GM12875 (cell line): ENCODE measurements at regions not wholly inside any gene's neighbourhood (a gene's known extent, or its start where the extent isn't known, plus 50 kb on each side); places are given as distances from the start of the nearest gene placed in this dataset.

Source experiments
- H3K4me3 ChIP-seq: one replicate; pipeline ENCODE4 v1.5.1; 2011; ENCODE audit warnings: low read depth, low read length, control low read depth
- TF ChIP-seq, protein P1 (sequence below): IDR thresholded peaks from 2 replicates; pipeline ENCODE4 v1.5.1; 2011; ENCODE audit warnings: low read depth, mild to moderate bottlenecking, control low read depth, inconsistent platforms, low read length, moderate library complexity, borderline replicate concordance; ENCODE audit not compliant: insufficient read depth

DNA sequence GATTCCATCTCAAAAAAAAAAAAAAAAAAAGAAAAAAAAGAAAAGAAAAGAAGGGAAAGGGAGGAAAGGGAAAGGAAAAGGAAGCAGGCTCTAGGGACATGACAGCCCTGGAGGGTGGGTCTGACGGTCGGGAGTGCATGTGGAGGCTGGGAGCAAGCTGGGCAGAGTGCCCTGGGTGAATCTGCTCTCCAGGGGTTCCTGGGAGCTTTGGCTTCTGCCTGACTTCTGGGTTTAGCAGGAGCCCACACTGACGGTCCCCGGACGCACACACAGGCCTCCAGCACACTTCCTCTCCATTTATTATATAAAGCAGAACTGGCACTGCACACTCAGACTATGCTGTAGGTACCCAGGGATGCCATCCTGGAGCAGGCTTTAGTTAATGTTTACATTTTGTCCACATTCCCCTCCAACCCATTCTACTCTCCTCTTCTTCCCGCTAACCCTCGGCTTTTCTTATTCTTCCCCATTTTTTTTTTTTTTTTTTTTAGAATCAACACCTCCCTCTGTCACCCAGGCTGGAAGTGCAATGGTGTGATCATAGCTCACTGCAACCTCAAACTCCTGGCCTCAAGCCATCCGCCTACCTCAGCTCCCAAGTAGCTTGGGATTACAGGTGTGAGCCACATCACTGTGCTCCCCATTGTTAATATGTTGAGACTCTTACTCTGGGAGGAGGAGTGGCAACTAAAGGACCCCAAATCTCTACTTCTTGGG lies 151.1 kb upstream of the SLC1A4 start:
- TF ChIP-seq, protein P1, sequence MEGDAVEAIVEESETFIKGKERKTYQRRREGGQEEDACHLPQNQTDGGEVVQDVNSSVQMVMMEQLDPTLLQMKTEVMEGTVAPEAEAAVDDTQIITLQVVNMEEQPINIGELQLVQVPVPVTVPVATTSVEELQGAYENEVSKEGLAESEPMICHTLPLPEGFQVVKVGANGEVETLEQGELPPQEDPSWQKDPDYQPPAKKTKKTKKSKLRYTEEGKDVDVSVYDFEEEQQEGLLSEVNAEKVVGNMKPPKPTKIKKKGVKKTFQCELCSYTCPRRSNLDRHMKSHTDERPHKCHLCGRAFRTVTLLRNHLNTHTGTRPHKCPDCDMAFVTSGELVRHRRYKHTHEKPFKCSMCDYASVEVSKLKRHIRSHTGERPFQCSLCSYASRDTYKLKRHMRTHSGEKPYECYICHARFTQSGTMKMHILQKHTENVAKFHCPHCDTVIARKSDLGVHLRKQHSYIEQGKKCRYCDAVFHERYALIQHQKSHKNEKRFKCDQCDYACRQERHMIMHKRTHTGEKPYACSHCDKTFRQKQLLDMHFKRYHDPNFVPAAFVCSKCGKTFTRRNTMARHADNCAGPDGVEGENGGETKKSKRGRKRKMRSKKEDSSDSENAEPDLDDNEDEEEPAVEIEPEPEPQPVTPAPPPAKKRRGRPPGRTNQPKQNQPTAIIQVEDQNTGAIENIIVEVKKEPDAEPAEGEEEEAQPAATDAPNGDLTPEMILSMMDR: no peak
- H3K4me3 ChIP-seq: no peak overlapping the region

DNA sequence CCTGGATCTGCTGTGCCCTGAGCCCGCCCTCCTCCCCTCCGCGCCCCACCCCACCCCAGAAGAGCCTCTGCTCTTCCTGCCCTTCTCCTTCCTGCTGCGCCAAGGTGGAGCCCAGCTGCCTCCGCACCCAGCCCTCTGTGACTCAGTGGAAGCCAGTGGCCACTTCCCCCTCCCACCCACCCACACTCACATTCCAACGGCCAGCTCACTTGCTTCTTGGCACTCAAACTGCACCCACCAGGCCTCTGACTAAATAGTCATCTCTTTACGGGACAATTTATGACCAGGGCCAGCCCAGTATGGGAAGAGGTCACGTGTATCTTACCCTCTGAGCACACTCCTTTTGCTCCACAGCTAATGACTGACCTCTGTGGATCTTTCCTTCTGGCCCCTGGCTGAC lies 150.4 kb upstream of the SLC1A4 start:
- no peak overlapping the region for H3K4me3 ChIP-seq
- TF ChIP-seq, protein P1: no peak

DNA sequence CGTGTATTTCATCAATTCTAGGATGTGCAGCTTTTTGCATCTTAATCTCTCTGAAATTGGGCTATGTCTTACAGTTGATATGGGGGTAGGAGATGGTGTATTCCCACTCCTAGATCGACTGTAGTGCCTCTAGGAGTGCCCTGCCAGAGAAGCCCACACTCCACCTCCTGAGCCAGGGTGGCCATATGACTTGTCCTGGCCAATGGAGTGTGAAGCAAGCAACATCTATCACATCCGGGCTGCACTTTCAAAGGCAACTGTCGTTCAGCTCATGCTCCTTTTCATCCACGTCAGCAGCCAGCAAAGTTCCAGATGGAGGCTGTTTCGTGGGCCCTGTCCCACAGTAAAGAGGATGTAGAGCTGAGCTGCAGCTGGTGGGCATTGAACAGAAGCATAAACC lies 149.4 kb upstream of the SLC1A4 start:
- TF ChIP-seq, protein P1: no peak
- no peak overlapping the region for H3K4me3 ChIP-seq

DNA sequence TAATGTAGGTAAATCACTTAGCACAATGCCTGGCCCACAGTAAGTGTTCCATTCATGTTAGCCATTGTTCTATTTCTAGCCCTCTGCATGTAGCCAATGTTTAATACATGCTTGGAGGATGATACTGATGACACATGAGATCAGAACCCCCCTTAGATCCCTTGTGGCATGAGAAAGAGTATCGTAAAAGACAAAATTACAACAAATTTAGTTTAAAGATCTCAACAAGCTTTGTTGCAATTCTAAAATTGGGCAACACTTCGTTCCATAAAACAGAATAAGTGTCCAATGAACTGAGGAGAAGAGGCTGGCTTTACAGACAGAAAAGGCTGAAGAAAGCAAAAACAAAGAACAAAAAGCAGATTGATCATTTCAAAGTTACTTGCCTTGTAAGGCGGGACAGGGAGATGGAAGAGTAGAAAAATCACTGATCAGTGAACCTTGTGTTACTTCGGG lies 148.7 kb upstream of the SLC1A4 start:
- H3K4me3 ChIP-seq: no peak overlapping the region
- TF ChIP-seq, protein P1: no peak

DNA sequence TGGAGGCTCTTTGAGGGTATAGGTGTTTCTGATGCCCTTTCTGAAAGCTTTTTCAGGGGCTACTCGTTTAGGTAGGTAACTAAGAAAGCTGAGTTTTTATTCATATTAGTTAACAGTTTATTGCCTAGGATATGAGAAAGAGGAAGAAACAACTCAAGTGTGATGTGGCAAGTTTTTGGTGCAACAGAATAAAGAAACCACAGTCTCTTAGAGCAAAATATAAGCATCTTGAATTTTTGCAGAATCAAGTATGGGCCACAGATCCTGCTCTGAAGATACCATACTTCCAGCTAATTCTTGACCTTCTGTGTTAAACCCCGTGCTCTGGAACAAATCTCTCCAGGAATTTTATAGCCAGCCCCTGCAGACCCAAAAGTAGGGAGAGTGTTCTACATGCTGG lies 147.7 kb upstream of the SLC1A4 start:
- TF ChIP-seq, protein P1: no peak
- no peak overlapping the region for H3K4me3 ChIP-seq

DNA sequence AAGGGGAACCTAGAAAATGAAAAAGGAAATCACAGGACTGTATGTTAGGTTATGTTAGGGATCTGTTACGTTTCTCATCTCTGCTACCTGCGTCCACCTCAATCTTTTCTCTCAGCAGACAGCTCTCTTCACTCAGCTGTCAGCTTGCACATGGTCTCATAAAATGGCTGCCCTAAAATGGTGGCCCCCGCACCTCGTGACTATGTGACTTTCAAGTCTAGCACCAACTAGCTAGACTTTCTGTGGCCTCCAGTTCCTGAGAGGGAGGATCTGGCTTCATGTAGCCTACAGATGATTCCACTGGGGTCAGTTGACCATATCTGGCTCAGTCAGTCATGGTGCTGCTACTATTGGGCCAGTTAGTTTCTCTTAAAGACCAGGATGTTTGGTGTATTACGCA lies 147.2 kb upstream of the SLC1A4 start:
- no peak overlapping the region for H3K4me3 ChIP-seq
- TF ChIP-seq, protein P1: no peak

DNA sequence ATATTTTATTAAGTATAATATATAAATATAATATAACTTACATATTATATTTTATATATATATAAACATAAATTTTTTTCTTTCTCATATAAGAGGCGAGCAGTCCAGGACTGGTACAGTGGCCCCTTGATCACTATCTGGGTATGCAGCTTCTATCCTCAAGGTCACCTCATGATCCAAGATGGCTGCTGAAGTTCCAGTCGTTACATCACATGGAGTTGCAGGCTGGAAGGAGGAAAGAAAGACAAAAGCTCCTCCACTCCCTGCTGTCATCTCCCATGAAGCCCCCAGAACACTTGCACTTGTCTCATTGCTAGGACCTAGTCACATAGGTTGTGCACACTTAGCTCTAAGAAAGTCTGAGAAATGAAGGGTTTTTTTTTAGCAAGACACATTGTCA lies 145.1 kb upstream of the SLC1A4 start:
- H3K4me3 ChIP-seq: no peak overlapping the region
- TF ChIP-seq, protein P1: no peak
